ENCODE measurements at regions not wholly inside any gene's neighbourhood (a gene's known extent, or its start where the extent isn't known, plus 50 kb on each side); places are given as distances from the start of the nearest gene placed in this dataset.

GRCh38 chr15:92781925-92782453, 118.1 kb upstream of the CHD2 start:
- TF ChIP-seq POLR2A (IDR thresholded peaks at IDR 0.05) (no peak), CTCF (IDR thresholded peaks at IDR 0.05) (no peak)
